ENCODE measurements at regions not wholly inside any gene's neighbourhood (a gene's known extent, or its start where the extent isn't known, plus 50 kb on each side); places are given as distances from the start of the nearest gene placed in this dataset.

DNA sequence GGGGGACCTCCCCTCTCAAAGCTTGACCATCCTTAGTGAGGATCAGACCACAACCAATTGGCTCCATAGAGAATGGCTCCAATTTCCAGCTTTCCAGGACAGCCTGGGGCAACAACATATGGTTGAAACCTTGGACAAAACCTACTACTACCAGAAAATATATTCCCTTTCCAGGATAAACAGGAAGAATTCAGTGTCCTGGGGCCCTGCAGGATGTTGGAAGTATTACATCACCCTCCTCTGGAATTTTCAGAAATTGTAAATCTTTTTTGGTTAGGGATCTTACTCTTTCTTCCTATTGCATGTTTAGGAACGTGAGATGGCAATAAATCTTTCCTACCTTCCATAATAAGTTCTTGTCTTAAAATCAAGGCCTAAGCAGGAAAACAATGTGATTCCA is 158.9 kb upstream of the MEIS1 start:
- TF ChIP-seq, protein P1, sequence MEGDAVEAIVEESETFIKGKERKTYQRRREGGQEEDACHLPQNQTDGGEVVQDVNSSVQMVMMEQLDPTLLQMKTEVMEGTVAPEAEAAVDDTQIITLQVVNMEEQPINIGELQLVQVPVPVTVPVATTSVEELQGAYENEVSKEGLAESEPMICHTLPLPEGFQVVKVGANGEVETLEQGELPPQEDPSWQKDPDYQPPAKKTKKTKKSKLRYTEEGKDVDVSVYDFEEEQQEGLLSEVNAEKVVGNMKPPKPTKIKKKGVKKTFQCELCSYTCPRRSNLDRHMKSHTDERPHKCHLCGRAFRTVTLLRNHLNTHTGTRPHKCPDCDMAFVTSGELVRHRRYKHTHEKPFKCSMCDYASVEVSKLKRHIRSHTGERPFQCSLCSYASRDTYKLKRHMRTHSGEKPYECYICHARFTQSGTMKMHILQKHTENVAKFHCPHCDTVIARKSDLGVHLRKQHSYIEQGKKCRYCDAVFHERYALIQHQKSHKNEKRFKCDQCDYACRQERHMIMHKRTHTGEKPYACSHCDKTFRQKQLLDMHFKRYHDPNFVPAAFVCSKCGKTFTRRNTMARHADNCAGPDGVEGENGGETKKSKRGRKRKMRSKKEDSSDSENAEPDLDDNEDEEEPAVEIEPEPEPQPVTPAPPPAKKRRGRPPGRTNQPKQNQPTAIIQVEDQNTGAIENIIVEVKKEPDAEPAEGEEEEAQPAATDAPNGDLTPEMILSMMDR (IDR thresholded peaks at IDR 0.05): no peak
- TF ChIP-seq POLR2A (IDR thresholded peaks at IDR 0.05): no peak
